GM12892 (cell line): ENCODE measurements at regions not wholly inside any gene's neighbourhood (a gene's known extent, or its start where the extent isn't known, plus 50 kb on each side); places are given as distances from the start of the nearest gene placed in this dataset.

Experiments
- POLR2A ChIP-seq: IDR thresholded peaks from 2 replicates; pipeline ENCODE4 v1.6.1; 2011; ENCODE audit warnings: low read depth, low read length, control low read depth
- POLR2AphosphoS5 ChIP-seq: IDR thresholded peaks from 2 replicates; pipeline ENCODE4 v1.6.1; 2011; ENCODE audit warnings: low read depth, low read length, control low read depth
- TAF1 ChIP-seq: IDR thresholded peaks from 2 replicates; pipeline ENCODE4 v1.6.1; 2011; ENCODE audit warnings: low read depth, mild to moderate bottlenecking, control low read depth, low read length, borderline replicate concordance

- TF ChIP-seq POLR2AphosphoS5: no peak
- no peak for TF ChIP-seq POLR2A
- TF ChIP-seq TAF1: no peak
These were observed 372.4 kb downstream of the OSR1 start for GRCh38 chr2:18986046-18986445.
